Keratinocyte (primary cell): ENCODE measurements at regions not wholly inside any gene's neighbourhood (a gene's known extent, or its start where the extent isn't known, plus 50 kb on each side); places are given as distances from the start of the nearest gene placed in this dataset.

Experiments
- DNase-seq: peaks from one replicate; pipeline ENCODE4 v3.0.0-alpha.2; 2011; ENCODE audit warnings: low read depth, missing footprints, low spot score
- FAIRE-seq: peaks from 2 replicates; lab custom pipeline; 2011; peaks lifted over from hg19 to GRCh38; lab: Jason Lieb, UNC
- H2AFZ ChIP-seq: 2 replicates; pipeline ENCODE4 v1.6.0; 2012; ENCODE audit warnings: low read length, control low read depth, inconsistent platforms; ENCODE audit not compliant: control insufficient read depth
- H3K27ac ChIP-seq: 2 replicates; pipeline ENCODE4 v1.5.1; 2011; ENCODE audit warnings: low read length; ENCODE audit not compliant: control insufficient read depth, insufficient read depth
- H3K27me3 ChIP-seq: 3 replicates; pipeline ENCODE4 v1.6.0; 2011; ENCODE audit warnings: low read length; ENCODE audit not compliant: control insufficient read depth, insufficient read depth; ENCODE audit errors: extremely low read depth
- H3K36me3 ChIP-seq, 2 experiments: 2 replicates in 1 of 2; 3 replicates in 1 of 2; pipeline ENCODE4 v1.5.1; 2011; ENCODE audit warnings: low read length in 2 of 2, mild to moderate bottlenecking in 1 of 2; ENCODE audit not compliant: control insufficient read depth in 2 of 2, insufficient read depth in 2 of 2; ENCODE audit errors: extremely low read depth in 1 of 2
- H3K4me1 ChIP-seq: 3 replicates; pipeline ENCODE4 v1.5.1; 2011; ENCODE audit warnings: low read length; ENCODE audit not compliant: control insufficient read depth, insufficient read depth; ENCODE audit errors: extremely low read depth
- H3K4me2 ChIP-seq: 3 replicates; pipeline ENCODE4 v1.6.0; 2011; ENCODE audit warnings: low read depth, low read length; ENCODE audit not compliant: control insufficient read depth, insufficient read depth; ENCODE audit errors: extremely low read depth
- H3K4me3 ChIP-seq, 3 experiments: fragments of 200-600 bp in 1 of 3; sonication (generic) in 1 of 3; 2 replicates in 2 of 3; 3 replicates in 1 of 3; pipeline ENCODE4 v1.5.1; 2011 to 2016; ENCODE audit warnings: low read length in 3 of 3, mild to moderate bottlenecking in 3 of 3, control low read depth in 2 of 3, inconsistent platforms in 1 of 3, low read depth in 1 of 3, mixed read lengths in 1 of 3, mixed run types in 1 of 3, moderate library complexity in 1 of 3; ENCODE audit not compliant: control insufficient read depth in 2 of 3, insufficient read depth in 2 of 3; ENCODE audit errors: extremely low read depth in 1 of 3
- H3K79me2 ChIP-seq: 2 replicates; pipeline ENCODE4 v1.6.0; 2012; ENCODE audit warnings: low read length; ENCODE audit not compliant: control insufficient read depth, insufficient read depth
- H3K9ac ChIP-seq: 3 replicates; pipeline ENCODE4 v1.6.0; 2011; ENCODE audit warnings: low read length; ENCODE audit not compliant: control insufficient read depth, insufficient read depth; ENCODE audit errors: extremely low read depth
- H3K9me1 ChIP-seq: 3 replicates; pipeline ENCODE4 v1.6.0; 2011; ENCODE audit warnings: low read length; ENCODE audit not compliant: control insufficient read depth, insufficient read depth; ENCODE audit errors: extremely low read depth
- H3K9me3 ChIP-seq: 2 replicates; pipeline ENCODE4 v1.5.1; 2012; ENCODE audit warnings: low read depth, low read length; ENCODE audit not compliant: control insufficient read depth
- H4K20me1 ChIP-seq: 3 replicates; pipeline ENCODE4 v1.6.0; 2011; ENCODE audit warnings: low read length; ENCODE audit not compliant: control insufficient read depth, insufficient read depth; ENCODE audit errors: extremely low read depth
- EZH2 ChIP-seq: IDR thresholded peaks from one replicate; pipeline ENCODE4 v1.6.1; 2012; ENCODE audit warnings: inconsistent platforms, mild to moderate bottlenecking, low read length, moderate library complexity
- dilution Hi-C: fragments of 300-500 bp; cut with MboI; formaldehyde crosslinking; loops from one replicate; pipeline ENCODE4 v1.7.0; 2020; ENCODE audit warnings: low sequenced_read_pairs; ENCODE audit not compliant: extremely low pct_ligation_motif_present
- TF ChIP-seq, protein P1 (sequence below), 3 experiments: IDR thresholded peaks in 1 of 3; conservative IDR thresholded peaks in 1 of 3; optimal IDR thresholded peaks in 1 of 3; 2 replicates in 2 of 3; 3 replicates in 1 of 3; pipeline versions ENCODE3 to v1.5.1; 2011; ENCODE audit warnings: low read length in 3 of 3, mild to moderate bottlenecking in 3 of 3, moderate library complexity in 2 of 3, control low read depth in 1 of 3, inconsistent platforms in 1 of 3; ENCODE audit not compliant: insufficient read depth in 2 of 3; ENCODE audit errors: extremely low read depth in 1 of 3

DNA sequence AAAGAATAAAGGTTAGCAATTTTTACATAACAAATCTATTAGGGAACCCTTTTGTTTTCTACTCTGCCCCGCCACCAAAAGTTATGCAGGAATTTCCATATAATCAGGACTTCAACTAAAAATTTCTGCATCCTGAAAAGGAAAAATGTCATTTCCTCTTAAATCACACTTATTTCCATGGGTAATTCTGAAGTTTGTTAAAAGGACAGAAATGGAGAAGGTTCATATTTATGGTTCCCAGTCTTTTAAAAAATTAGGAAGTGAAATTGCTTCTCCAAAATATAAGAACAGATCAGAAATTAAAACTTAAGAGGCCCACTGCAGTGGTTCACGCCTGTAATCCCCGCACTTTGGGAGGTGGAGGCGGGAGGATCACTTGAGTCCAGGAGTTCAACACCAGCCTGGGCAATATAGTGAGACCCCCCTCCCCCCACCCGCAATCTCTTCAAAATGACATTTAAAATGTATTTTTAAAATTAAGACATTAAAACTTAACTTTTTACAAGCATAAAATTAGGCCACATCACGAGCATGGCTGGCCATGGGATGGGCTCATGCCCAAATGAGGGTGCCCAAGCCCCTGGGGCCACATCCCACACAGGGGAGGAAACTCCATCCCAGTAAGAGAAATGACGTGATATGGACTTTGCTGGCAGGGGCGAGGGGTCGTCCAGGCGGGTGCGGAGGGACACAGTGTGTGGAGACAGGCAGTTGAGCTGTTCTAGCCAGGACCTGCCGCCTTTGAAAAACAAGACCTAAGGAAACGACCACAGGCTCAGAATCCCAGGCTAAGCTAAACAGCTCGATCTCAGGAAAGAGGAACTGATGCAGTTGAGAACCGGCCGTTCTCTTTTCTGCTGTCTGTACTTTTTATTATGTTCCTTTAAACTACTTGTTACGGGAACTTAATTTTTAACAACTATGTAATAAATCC, 51.3 kb upstream of the NFE2L3 start:
- no peaks in the 10 kb centered on the region for H4K20me1 ChIP-seq
- H3K9ac ChIP-seq, result no peak overlapping the region
- no peak overlapping the region for H3K4me2 ChIP-seq
- no peak for DNase-seq
- H2AFZ ChIP-seq, result no peak overlapping the region
- H3K4me1 ChIP-seq, result peaks cover 7% of the 10 kb centered on the region
- H3K36me3 ChIP-seq, result no peaks in the 10 kb centered on the region
- H3K9me1 ChIP-seq, result no peaks in the 10 kb centered on the region
- TF ChIP-seq EZH2, result no peak
- TF ChIP-seq, protein P1, sequence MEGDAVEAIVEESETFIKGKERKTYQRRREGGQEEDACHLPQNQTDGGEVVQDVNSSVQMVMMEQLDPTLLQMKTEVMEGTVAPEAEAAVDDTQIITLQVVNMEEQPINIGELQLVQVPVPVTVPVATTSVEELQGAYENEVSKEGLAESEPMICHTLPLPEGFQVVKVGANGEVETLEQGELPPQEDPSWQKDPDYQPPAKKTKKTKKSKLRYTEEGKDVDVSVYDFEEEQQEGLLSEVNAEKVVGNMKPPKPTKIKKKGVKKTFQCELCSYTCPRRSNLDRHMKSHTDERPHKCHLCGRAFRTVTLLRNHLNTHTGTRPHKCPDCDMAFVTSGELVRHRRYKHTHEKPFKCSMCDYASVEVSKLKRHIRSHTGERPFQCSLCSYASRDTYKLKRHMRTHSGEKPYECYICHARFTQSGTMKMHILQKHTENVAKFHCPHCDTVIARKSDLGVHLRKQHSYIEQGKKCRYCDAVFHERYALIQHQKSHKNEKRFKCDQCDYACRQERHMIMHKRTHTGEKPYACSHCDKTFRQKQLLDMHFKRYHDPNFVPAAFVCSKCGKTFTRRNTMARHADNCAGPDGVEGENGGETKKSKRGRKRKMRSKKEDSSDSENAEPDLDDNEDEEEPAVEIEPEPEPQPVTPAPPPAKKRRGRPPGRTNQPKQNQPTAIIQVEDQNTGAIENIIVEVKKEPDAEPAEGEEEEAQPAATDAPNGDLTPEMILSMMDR (optimal IDR thresholded peaks at IDR 0.05 in 1 of 3, IDR thresholded peaks at IDR 0.05 in 1 of 3, conservative IDR thresholded peaks at IDR 0.05 in 1 of 3; ENCODE audit: extremely low read depth in 1 of 3, insufficient read depth in 2 of 3, low read length in 3 of 3), result no peak
- dilution Hi-C loops, result no loop called here
- no peaks in the 10 kb centered on the region for H3K79me2 ChIP-seq
- no peaks in the 10 kb centered on the region for H3K27me3 ChIP-seq
- H3K9me3 ChIP-seq, result no peaks in the 10 kb centered on the region
- H3K27ac ChIP-seq, result no peak overlapping the region
- no peak overlapping the region for H3K4me3 ChIP-seq
- no peak for FAIRE-seq

DNA sequence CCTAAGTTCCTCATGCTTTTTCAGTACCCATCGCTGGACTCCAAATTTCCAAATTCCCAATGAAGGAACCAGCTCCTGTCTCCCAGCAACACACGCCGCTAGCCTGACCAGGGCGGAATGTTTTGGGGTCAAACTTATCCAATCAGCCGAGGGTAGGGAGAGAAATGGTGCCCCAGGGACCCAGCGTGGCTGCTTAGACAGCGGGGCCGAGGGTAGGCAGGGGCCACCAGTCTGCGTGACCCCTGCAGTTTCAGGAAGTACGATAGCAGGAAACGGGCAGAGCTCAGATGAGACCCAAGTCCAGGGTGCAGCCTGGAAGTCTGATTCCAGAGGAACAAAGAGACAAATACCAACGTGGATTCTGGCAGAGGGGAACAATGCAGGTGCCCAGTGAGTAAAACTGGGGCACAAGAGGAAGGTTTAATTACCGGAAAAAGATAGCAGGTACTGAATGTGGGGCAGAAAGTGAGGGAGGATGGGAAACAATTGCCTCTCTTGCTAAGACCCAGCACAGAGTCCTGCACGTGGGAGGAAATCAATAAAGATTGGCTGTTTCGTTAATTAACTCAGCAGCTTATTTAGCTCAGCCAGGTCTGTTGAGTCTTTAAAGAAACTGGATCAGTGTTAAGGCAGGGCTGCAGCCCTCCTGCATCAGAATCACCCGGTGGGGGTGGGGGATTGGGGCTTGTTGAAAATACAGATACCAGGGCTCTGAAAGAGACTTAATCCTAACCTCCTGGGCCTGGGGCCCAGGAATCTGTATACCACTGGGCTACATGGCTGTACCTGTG, 50.4 kb upstream of the NFE2L3 start:
- Histone ChIP-seq H3K9me1 (no peaks in the 10 kb centered on the region), H3K4me2 (no peak overlapping the region), H3K4me3 (no peak overlapping the region), H3K27ac (no peak overlapping the region), H3K36me3 (no peaks in the 10 kb centered on the region), H4K20me1 (no peaks in the 10 kb centered on the region), H3K9ac (no peak overlapping the region), H3K4me1 (peaks cover 7% of the 10 kb centered on the region), H2AFZ (no peak overlapping the region), H3K79me2 (no peaks in the 10 kb centered on the region), H3K27me3 (no peaks in the 10 kb centered on the region), H3K9me3 (no peaks in the 10 kb centered on the region)
- no peak for TF ChIP-seq EZH2
- TF ChIP-seq, protein P1 (optimal IDR thresholded peaks at IDR 0.05 in 1 of 3, IDR thresholded peaks at IDR 0.05 in 1 of 3, conservative IDR thresholded peaks at IDR 0.05 in 1 of 3; ENCODE audit: extremely low read depth in 1 of 3, insufficient read depth in 2 of 3, low read length in 3 of 3), result no peak
- DNase-seq, result no peak
- no peak for FAIRE-seq
- dilution Hi-C loops, result no loop called here
